Activated naive CD4-positive, alpha-beta T cell treated with anti-CD3 and anti-CD28 coated beads, Interleukin-2, amount 10 ng/mL, durations not matched to agents 7 days and 5 days (primary cell): ENCODE measurements at regions not wholly inside any gene's neighbourhood (a gene's known extent, or its start where the extent isn't known, plus 50 kb on each side); places are given as distances from the start of the nearest gene placed in this dataset.

ENCODE experiments used
- CTCF ChIA-PET: fragments of 350-600 bp; sonication (Branson Sonifier 250); formaldehyde crosslinking; loops from one replicate; lab custom pipeline; 2021; ENCODE audit warnings: antibody characterized with exemption; lab: Charles Lee
- DNase-seq: peaks from one replicate; pipeline ENCODE4 v3.0.0-alpha.2; 2020
- H3K27ac Mint-ChIP-seq: one replicate; pipeline ENCODE4 v1.8.0; 2021; ENCODE audit warnings: mild to moderate bottlenecking, moderate library complexity, mixed read lengths
- H3K27me3 Mint-ChIP-seq: one replicate; pipeline ENCODE4 v1.8.0; 2021; ENCODE audit warnings: mild to moderate bottlenecking, mixed read lengths
- H3K36me3 Mint-ChIP-seq: one replicate; pipeline ENCODE4 v1.8.0; 2021; ENCODE audit warnings: mixed read lengths
- H3K4me1 Mint-ChIP-seq: one replicate; pipeline ENCODE4 v1.8.0; 2021; ENCODE audit warnings: mixed read lengths
- H3K4me3 Mint-ChIP-seq: one replicate; pipeline ENCODE4 v1.8.0; 2021; ENCODE audit warnings: mild to moderate bottlenecking, moderate library complexity, mixed read lengths
- H3K9me3 Mint-ChIP-seq: one replicate; pipeline ENCODE4 v1.8.0; 2021; ENCODE audit warnings: mixed read lengths

GRCh38 chr11:87444993-87445392, 407.3 kb downstream of the TMEM135 start:
- Mint-ChIP-seq H3K36me3 (no peaks in the 10 kb centered on the region), H3K9me3 (no peaks in the 10 kb centered on the region), H3K27ac (no peak overlapping the region), H3K4me1 (no peaks in the 10 kb centered on the region), H3K4me3 (no peak overlapping the region), H3K27me3 (no peaks in the 10 kb centered on the region)
- CTCF ChIA-PET, result no interaction called here
- no peak for DNase-seq

- CTCF ChIA-PET, result no interaction called here
These were observed 406.0 kb downstream of the TMEM135 start for GRCh38 chr11:87443707-87444106.

GRCh38 chr11:87440076-87440770, 402.5 kb downstream of the TMEM135 start:
- no peak overlapping the region for H3K27ac Mint-ChIP-seq
- DNase-seq, result no peak
- no peaks in the 10 kb centered on the region for H3K4me1 Mint-ChIP-seq
- CTCF ChIA-PET, result no interaction called here
- no peak overlapping the region for H3K4me3 Mint-ChIP-seq
- H3K9me3 Mint-ChIP-seq, result no peaks in the 10 kb centered on the region
- H3K27me3 Mint-ChIP-seq, result no peaks in the 10 kb centered on the region
- H3K36me3 Mint-ChIP-seq, result no peaks in the 10 kb centered on the region

More at GRCh38 chr11:87443707-87444106, 406.0 kb downstream of the TMEM135 start:
- Mint-ChIP-seq H3K4me3 (no peak overlapping the region), H3K9me3 (no peaks in the 10 kb centered on the region), H3K4me1 (no peaks in the 10 kb centered on the region), H3K27me3 (no peaks in the 10 kb centered on the region), H3K27ac (no peak overlapping the region), H3K36me3 (no peaks in the 10 kb centered on the region)
- no peak for DNase-seq

GRCh38 chr11:87438416-87438815, 400.7 kb downstream of the TMEM135 start:
- Mint-ChIP-seq H3K27ac (no peak overlapping the region), H3K36me3 (no peaks in the 10 kb centered on the region), H3K4me1 (no peaks in the 10 kb centered on the region), H3K9me3 (no peaks in the 10 kb centered on the region), H3K4me3 (no peak overlapping the region), H3K27me3 (no peaks in the 10 kb centered on the region)
- DNase-seq, result no peak
- CTCF ChIA-PET, result no interaction called here

GRCh38 chr11:87437844-87438223, 400.1 kb downstream of the TMEM135 start:
- Mint-ChIP-seq H3K27ac (no peak overlapping the region), H3K9me3 (no peaks in the 10 kb centered on the region), H3K4me3 (no peak overlapping the region), H3K4me1 (no peaks in the 10 kb centered on the region), H3K36me3 (no peaks in the 10 kb centered on the region), H3K27me3 (no peaks in the 10 kb centered on the region)
- CTCF ChIA-PET, result no interaction called here
- no peak for DNase-seq

- no peaks in the 10 kb centered on the region for H3K9me3 Mint-ChIP-seq
- H3K27me3 Mint-ChIP-seq, result no peaks in the 10 kb centered on the region
- no peaks in the 10 kb centered on the region for H3K4me1 Mint-ChIP-seq
- H3K27ac Mint-ChIP-seq, result no peak overlapping the region
- no peaks in the 10 kb centered on the region for H3K36me3 Mint-ChIP-seq
- no peak for DNase-seq
- H3K4me3 Mint-ChIP-seq, result no peak overlapping the region
- CTCF ChIA-PET, result no interaction called here
These were observed 399.6 kb downstream of the TMEM135 start for GRCh38 chr11:87437133-87437843.

GRCh38 chr11:87432022-87432421, 394.3 kb downstream of the TMEM135 start:
- CTCF ChIA-PET, result interaction anchor here (1.0 to 2.7 kb wide), 3 partner anchors 11 to 14 kb away, joined by 3 to 7 read pairs (median 4); no protein-coding TSS in a partner anchor
- H3K27ac Mint-ChIP-seq, result no peak overlapping the region
- no peaks in the 10 kb centered on the region for H3K9me3 Mint-ChIP-seq
- no peaks in the 10 kb centered on the region for H3K27me3 Mint-ChIP-seq
- no peak for DNase-seq
- no peaks in the 10 kb centered on the region for H3K4me1 Mint-ChIP-seq
- no peak overlapping the region for H3K4me3 Mint-ChIP-seq
- H3K36me3 Mint-ChIP-seq, result no peaks in the 10 kb centered on the region

- H3K36me3 Mint-ChIP-seq, result no peaks in the 10 kb centered on the region
- no peaks in the 10 kb centered on the region for H3K9me3 Mint-ChIP-seq
- H3K4me3 Mint-ChIP-seq, result no peak overlapping the region
- H3K4me1 Mint-ChIP-seq, result no peaks in the 10 kb centered on the region
- CTCF ChIA-PET, result interaction anchor here (1.0 to 2.7 kb wide), 2 partner anchors 10 to 11 kb away, joined by 3 to 7 read pairs; no protein-coding TSS in a partner anchor
- H3K27ac Mint-ChIP-seq, result no peak overlapping the region
- no peaks in the 10 kb centered on the region for H3K27me3 Mint-ChIP-seq
- no peak for DNase-seq
These were observed 393.7 kb downstream of the TMEM135 start for GRCh38 chr11:87431392-87431791.

GRCh38 chr11:87430821-87431220, 393.1 kb downstream of the TMEM135 start:
- no peaks in the 10 kb centered on the region for H3K4me1 Mint-ChIP-seq
- no peaks in the 10 kb centered on the region for H3K9me3 Mint-ChIP-seq
- H3K27ac Mint-ChIP-seq, result no peak overlapping the region
- no peaks in the 10 kb centered on the region for H3K27me3 Mint-ChIP-seq
- CTCF ChIA-PET, result interaction anchor here (2.7 kb wide), 1 partner anchor 10 kb away, joined by 7 read pairs; no protein-coding TSS in a partner anchor
- H3K4me3 Mint-ChIP-seq, result no peak overlapping the region
- no peaks in the 10 kb centered on the region for H3K36me3 Mint-ChIP-seq
- DNase-seq, result no peak

GRCh38 chr11:87429996-87430395, 392.3 kb downstream of the TMEM135 start:
- Mint-ChIP-seq H3K27ac (no peak overlapping the region), H3K9me3 (no peaks in the 10 kb centered on the region), H3K4me1 (no peaks in the 10 kb centered on the region), H3K27me3 (no peaks in the 10 kb centered on the region), H3K36me3 (no peaks in the 10 kb centered on the region), H3K4me3 (no peak overlapping the region)
- CTCF ChIA-PET, result interaction anchor here (2.7 kb wide), 1 partner anchor 9 kb away, joined by 7 read pairs; no protein-coding TSS in a partner anchor
- DNase-seq, result no peak

GRCh38 chr11:87428266-87428665, 390.5 kb downstream of the TMEM135 start:
- H3K36me3 Mint-ChIP-seq, result no peaks in the 10 kb centered on the region
- H3K9me3 Mint-ChIP-seq, result no peaks in the 10 kb centered on the region
- no peaks in the 10 kb centered on the region for H3K27me3 Mint-ChIP-seq
- CTCF ChIA-PET, result interaction anchor here (1.1 kb wide), 1 partner anchor 9 kb away, joined by 3 read pairs; no protein-coding TSS in a partner anchor
- H3K27ac Mint-ChIP-seq, result no peak overlapping the region
- DNase-seq, result no peak
- no peak overlapping the region for H3K4me3 Mint-ChIP-seq
- no peaks in the 10 kb centered on the region for H3K4me1 Mint-ChIP-seq

- Mint-ChIP-seq H3K4me1 (no peaks in the 10 kb centered on the region), H3K36me3 (no peaks in the 10 kb centered on the region)
These were observed 388.2 kb downstream of the TMEM135 start for GRCh38 chr11:87425943-87426342.

GRCh38 chr11:87425391-87425790, 387.7 kb downstream of the TMEM135 start:
- H3K4me3 Mint-ChIP-seq, result no peak overlapping the region
- H3K4me1 Mint-ChIP-seq, result no peaks in the 10 kb centered on the region
- no peak overlapping the region for H3K27ac Mint-ChIP-seq
- CTCF ChIA-PET, result no interaction called here
- no peak for DNase-seq
- no peaks in the 10 kb centered on the region for H3K36me3 Mint-ChIP-seq
- H3K9me3 Mint-ChIP-seq, result no peaks in the 10 kb centered on the region
- no peaks in the 10 kb centered on the region for H3K27me3 Mint-ChIP-seq

More at GRCh38 chr11:87425943-87426342, 388.2 kb downstream of the TMEM135 start:
- Mint-ChIP-seq H3K27me3 (no peaks in the 10 kb centered on the region), H3K27ac (no peak overlapping the region), H3K9me3 (no peaks in the 10 kb centered on the region), H3K4me3 (no peak overlapping the region)
- DNase-seq, result no peak
- CTCF ChIA-PET, result no interaction called here

GRCh38 chr11:87423161-87423560, 385.4 kb downstream of the TMEM135 start:
- CTCF ChIA-PET, result interaction anchor here (3.6 kb wide), 1 partner anchor 70 kb away, joined by 37 read pairs; no protein-coding TSS in a partner anchor
- H3K9me3 Mint-ChIP-seq, result no peaks in the 10 kb centered on the region
- H3K27ac Mint-ChIP-seq, result no peak overlapping the region
- H3K4me1 Mint-ChIP-seq, result no peaks in the 10 kb centered on the region
- no peak for DNase-seq
- no peaks in the 10 kb centered on the region for H3K27me3 Mint-ChIP-seq
- no peak overlapping the region for H3K4me3 Mint-ChIP-seq
- no peaks in the 10 kb centered on the region for H3K36me3 Mint-ChIP-seq
